HepG2 (cell line): ENCODE measurements at regions not wholly inside any gene's neighbourhood (a gene's known extent, or its start where the extent isn't known, plus 50 kb on each side); places are given as distances from the start of the nearest gene placed in this dataset.

Experiments used
- EED ChIP-seq: sonication (generic); formaldehyde crosslinking; IDR thresholded peaks from 2 replicates; pipeline ENCODE4 v1.5.0; 2020; ENCODE audit warnings: mild to moderate bottlenecking, missing genetic modification reagents
- POLR2A ChIP-seq, 2 experiments: IDR thresholded peaks; 2 replicates each; pipeline ENCODE4 v1.6.1; 2011; ENCODE audit warnings: low read depth in 2 of 2, low read length in 2 of 2, mild to moderate bottlenecking in 1 of 2, moderate library complexity in 1 of 2; ENCODE audit not compliant: insufficient read depth in 1 of 2
- ZKSCAN5 ChIP-seq: sonication (generic); formaldehyde crosslinking; IDR thresholded peaks from 2 replicates; pipeline ENCODE4 v1.5.1; 2020; ENCODE audit warnings: mild to moderate bottlenecking, missing genetic modification reagents

GRCh38 chr21:15932726-15933125, 202.9 kb downstream of the USP25 start:
- TF ChIP-seq ZKSCAN5 (CRISPR knock-in tag) (no peak), EED (CRISPR knock-in tag) (no peak), POLR2A (IDR thresholded peaks at IDR 0.05; ENCODE audit: insufficient read depth in 1 of 2, low read depth in 2 of 2, low read length in 2 of 2) (no peak)
